Hematopoietic multipotent progenitor cell treated with erythropoietin and hydrocortisone succinate and interleukin-3 and kit ligand, for 8 days (in vitro differentiated cells): ENCODE measurements at regions not wholly inside any gene's neighbourhood (a gene's known extent, or its start where the extent isn't known, plus 50 kb on each side); places are given as distances from the start of the nearest gene placed in this dataset.

ENCODE experiments used
- DNase-seq: peaks from one replicate; pipeline ENCODE4 v3.0.0-alpha.2; 2015

DNA sequence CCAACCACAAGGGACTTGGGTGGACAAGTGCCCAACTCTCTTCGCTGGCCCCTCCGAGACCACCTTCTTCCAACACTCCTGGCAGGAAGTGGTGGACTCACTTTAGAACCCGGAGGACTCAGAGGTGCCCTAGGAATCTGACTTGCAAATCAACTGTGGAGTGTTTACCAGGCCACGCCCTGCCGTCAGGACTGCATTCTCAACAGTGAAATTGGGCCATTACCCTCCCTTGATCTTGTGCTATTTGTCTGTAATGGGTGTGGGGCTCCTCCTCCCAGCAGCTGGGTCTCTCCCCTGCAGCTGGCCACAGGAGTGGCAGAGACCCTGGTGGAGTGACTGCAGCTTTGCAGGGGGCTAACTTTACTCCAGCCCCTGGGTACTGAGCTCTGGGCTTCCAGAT, 212.2 kb upstream of the RPL38 start:
- DNase-seq = no peak

- no peak for DNase-seq
Measured at GRCh38 chr17:73994946-73995345, 208.5 kb upstream of the RPL38 start.

DNA sequence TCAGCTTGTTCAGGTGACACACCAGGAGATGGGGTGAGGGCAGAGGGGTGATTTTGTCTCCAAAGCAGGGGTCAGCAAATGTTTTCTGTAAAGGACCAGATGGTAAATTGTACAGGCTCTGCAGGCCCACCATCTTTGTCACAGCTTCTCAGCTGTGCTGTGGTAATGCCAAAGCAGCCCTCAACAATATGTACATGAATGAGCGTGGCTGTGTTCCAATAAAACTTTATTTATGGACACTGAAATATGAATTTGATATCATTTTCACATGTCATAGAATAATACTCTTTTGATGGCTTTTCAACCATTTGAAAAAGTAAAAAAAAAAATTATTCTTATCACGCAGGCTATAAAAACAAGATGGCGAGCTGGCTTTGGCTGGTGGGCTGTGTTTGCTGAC, 206.4 kb upstream of the RPL38 start:
- no peak for DNase-seq

DNA sequence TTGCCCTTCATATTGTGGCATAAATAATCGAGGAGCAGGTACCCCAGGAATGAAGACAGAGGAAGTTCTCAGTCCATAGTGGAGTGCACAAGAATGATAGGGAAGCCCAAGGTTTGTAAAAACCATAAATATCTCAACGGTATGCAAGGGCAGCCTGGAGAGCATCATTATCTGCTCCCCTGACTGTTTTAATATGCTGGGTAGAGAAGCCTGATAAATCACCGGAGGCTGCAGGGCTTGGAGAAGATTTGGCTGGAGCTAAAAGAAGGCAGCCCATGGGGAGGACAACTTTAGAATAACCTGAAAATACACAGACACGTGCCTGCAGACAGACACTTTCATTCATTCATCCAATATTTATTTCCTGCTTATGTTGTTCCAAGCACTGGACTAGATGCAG, 205.2 kb upstream of the RPL38 start:
- DNase-seq = no peak

- peak; percentile 15 for DNase-seq
Measured at GRCh38 chr17:73998653-73999645, 204.5 kb upstream of the RPL38 start.

DNA sequence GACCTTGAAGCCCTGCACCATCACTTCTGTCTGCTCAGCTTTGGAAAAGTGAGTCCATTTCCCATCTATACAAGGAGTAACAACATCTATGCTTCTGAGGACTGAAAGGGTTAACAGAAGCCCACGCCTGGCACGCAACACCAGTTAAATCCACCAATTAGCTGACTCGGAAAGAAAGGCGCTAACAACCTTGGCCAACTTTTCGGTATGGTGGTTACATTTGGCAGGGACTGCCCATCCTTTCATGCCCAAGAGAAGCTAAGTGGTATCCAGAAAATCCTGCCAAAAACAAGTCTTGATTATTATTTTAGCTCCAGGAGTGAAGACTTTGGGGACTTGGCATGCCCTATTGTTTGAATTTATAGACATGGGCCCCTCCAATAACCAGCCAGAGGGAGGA, 202.3 kb upstream of the RPL38 start:
- DNase-seq = no peak

- no peak for DNase-seq
Measured at GRCh38 chr17:74002241-74002640, 201.2 kb upstream of the RPL38 start.

GRCh38 chr17:74004056-74004455, 199.4 kb upstream of the RPL38 start:
- no peak for DNase-seq

DNA sequence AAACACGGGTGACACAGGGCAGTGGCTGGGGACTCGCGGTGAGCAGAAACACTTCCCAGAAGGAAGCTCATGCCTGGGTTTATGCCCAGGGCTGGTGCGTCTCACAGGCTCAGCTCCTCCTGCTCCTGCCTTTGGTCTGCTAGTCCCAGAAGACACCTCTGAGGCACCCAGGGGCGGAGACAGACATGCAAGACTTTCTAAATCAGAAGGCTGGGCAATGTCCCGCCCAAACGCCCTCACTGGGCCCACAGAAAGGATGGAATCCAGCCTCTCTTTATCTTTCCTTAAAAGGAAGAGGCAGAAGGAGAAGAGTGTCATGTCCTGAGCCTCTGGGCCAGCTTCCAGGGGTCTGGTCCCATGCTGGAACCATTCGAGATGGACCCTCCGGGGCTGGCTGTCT, 197.7 kb upstream of the RPL38 start:
- DNase-seq = no peak

- DNase-seq = no peak
Measured at GRCh38 chr17:74006371-74006770, 197.1 kb upstream of the RPL38 start.

DNA sequence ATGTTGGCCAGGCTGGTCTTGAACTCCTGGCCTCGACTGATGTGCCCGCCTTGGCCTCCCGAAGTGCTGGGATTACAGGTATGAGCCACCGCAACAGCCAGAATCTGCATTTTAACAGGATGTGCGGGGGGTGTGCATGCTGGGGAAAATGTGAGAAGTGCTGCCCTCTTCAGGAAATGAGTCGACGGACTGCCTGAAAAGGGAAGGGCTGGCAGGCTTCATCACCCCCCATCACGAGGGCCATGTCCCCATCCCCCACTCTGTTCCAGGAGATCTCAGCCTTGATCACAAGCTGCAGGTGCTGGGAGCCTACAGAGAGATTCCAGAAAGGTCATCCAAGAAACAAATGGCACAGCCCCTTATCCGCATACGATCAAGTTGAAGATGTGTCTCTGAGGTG, 195.3 kb upstream of the RPL38 start:
- DNase-seq = peak; percentile 34

- DNase-seq = no peak
Measured at GRCh38 chr17:74009056-74009625, 194.3 kb upstream of the RPL38 start.

GRCh38 chr17:74010903-74011302, 192.6 kb upstream of the RPL38 start:
- DNase-seq = no peak

DNA sequence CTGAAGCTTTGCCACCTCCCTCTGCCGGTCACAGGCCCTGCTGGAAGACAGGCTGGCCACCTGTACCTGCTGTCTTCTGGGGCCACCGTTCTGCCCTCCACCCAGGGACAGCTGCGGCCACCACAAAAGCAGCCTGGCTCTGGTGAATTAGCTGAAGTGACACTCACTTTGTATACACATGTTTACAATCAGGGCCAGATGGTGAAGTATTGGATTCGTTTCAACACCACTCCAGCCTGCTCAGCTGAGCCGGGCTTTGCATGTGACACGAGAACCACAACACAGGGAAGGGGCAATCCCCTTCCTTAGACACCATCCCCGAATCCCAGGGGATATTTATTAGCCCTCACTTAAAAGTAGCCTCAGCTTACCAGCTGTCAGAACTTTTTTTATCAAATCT, 191.5 kb upstream of the RPL38 start:
- DNase-seq = no peak

DNA sequence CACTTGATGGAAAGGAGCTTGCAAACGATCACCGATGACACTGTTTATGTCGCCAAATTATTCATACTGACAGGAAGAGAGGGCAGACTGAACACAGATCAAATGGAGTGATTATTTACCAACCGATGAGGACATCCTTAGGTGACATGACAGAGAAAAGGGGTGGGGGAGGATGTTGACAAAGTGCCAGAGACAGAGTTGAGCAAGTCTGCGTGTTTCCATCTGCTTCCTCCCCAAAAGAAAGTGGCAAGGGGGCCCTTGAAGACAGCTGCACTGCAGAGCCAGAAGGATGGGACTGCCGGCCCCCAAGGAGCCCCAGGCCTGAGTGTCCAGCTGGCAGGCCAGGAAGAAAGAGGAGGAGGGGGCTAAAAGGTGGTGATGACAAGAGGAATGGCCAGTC, 191.0 kb upstream of the RPL38 start:
- peak; percentile 12 for DNase-seq

- no peak for DNase-seq
Measured at GRCh38 chr17:74015316-74015715, 188.2 kb upstream of the RPL38 start.

DNA sequence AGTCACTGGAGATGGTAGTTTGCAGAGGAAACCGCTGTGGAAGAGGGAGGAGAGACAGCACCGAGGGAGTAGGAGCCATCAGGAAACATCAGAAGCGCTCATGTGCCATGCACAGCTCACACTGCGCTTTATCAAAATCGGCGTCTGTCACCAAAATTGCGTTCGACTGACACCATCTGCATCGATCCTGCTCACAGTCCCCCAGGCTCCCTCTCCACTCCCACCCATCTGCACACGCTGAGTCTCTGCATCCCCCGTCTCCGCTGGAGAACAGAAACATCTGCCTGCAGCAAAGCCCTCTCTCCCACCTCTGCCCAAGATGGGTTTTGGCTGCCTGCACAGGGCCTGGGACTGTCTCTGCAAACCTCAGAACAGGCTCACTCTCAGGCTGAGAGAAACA, 187.5 kb upstream of the RPL38 start:
- no peak for DNase-seq

DNA sequence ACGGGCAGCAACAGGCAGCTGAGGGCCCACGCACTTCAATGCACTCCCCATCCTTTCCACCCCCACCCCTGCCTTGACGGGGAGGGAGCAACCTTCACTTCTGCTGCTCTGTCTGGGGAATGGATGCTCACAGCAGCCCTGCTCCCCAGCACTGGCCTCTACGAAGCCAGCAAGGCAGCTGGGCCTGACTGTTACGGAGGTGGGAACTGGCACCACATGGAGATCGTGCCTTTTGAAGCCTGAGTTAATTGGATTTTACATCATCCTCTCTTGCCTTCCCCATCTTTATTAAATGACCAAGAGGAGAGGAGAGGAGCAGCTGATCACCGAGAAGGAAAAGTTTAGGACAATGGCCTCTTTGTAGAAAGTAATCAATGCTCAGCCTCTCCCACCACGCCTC, 187.0 kb upstream of the RPL38 start:
- DNase-seq = no peak

GRCh38 chr17:74017466-74017865, 186.0 kb upstream of the RPL38 start:
- no peak for DNase-seq

GRCh38 chr17:74018115-74018514, 185.4 kb upstream of the RPL38 start:
- DNase-seq = no peak

GRCh38 chr17:74019271-74019670, 184.2 kb upstream of the RPL38 start:
- DNase-seq = no peak

GRCh38 chr17:74019860-74020259, 183.6 kb upstream of the RPL38 start:
- DNase-seq = no peak

DNA sequence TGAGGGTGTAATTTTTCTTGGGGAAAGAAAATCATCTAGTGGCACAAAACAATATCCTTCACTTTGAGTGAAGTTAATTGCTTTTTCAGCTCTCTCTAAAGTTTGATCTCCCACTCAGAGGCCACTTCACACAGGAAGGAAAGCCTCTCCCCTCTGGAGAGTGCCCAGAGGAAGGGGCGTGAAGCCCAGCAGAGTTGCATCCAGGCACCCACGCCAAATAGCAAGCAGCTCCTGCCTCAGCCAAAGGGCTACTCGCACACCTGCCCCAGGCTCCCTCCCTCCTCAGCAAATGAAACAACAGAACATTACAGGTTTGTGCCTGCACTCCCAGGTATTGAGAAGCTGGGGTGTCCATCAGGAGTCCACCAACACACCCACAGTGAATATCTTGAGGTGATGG, 183.0 kb upstream of the RPL38 start:
- DNase-seq = no peak

DNA sequence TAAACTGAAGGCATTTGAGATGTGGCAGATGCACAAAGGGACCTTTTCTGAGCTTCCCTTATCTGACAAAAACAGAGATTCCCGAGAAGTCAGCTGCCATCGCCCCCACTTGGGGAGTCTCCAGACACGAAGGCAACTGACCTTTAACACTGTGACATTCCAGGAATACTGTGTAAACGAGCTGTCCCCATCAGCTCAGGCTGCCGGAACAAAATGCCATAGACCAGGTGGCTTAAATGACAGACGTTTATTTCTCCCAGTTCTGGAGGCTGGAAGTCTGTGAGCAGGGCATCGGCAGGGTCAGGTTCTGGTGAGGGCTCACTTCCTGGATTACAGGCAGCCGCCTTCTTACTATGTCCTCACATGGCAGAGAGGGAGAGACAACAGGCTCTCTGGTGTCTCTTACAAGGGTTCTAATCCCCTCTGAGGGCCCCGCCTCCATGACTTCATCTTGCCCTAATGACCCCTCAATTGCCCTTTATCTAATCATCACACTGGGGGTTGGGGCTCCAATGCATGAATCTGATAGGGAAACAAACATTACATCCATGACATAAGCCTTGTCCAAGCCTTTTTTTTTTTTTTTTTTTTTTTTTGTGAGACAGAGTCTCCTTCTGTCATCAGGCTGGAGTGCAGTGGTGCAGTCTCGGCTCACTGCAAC, 178.5 kb upstream of the RPL38 start:
- DNase-seq = peak; percentile 35
